ENCODE measurements at regions not wholly inside any gene's neighbourhood (a gene's known extent, or its start where the extent isn't known, plus 50 kb on each side); places are given as distances from the start of the nearest gene placed in this dataset.

- H3K4me3 ChIP-seq: no peak overlapping the region
- H3K27ac ChIP-seq: no peak overlapping the region
- H3K9me3 ChIP-seq: no peaks in the 10 kb centered on the region
- no peaks in the 10 kb centered on the region for H3K27me3 ChIP-seq
- intact Hi-C loops (cut with DNase I): no loop called here
- no peak for DNase-seq
- H3K36me3 ChIP-seq: no peaks in the 10 kb centered on the region
- TF ChIP-seq POLR2A (IDR thresholded peaks at IDR 0.05): no peak
- H3K4me1 ChIP-seq: no peaks in the 10 kb centered on the region
- WGBS, 2 donors: 54 to 71% methylated on average over 3 of the region's 3 CpGs
These were observed 194.3 kb upstream of the POF1B start for GRCh38 chrX:85573801-85574200.

- intact Hi-C loops (cut with DNase I): no loop called here
- 17 to 19% methylated on average over 1 of the region's 1 CpG for WGBS, 2 donors
- no peak overlapping the region for H3K27ac ChIP-seq
- no peak for DNase-seq
- no peaks in the 10 kb centered on the region for H3K36me3 ChIP-seq
- H3K4me1 ChIP-seq: no peaks in the 10 kb centered on the region
- H3K9me3 ChIP-seq: no peaks in the 10 kb centered on the region
- no peak overlapping the region for H3K4me3 ChIP-seq
- no peak for TF ChIP-seq CTCF (IDR thresholded peaks at IDR 0.05)
- no peak for TF ChIP-seq POLR2A (IDR thresholded peaks at IDR 0.05)
- no peaks in the 10 kb centered on the region for H3K27me3 ChIP-seq
These were observed 191.0 kb upstream of the POF1B start for GRCh38 chrX:85570496-85570895.

DNA sequence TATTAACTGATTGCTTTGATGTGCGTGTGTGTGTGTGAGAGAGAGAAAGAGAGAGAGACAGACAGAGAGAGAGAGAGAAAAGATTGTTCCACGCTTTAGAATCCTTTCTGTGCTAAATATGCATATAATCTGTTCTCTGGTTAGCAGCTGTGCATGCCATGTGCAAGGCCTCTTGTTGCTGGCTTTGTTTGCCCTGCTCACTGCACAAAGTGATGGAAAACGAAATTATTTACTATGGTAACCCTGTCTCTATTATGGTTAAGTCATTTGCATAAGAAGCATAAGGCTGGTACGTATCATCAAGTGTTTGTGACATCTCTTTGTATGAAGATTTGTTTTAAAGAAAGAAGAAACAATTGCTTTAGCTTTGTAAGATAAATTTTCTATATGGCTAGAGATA, 190.2 kb upstream of the POF1B start:
- Histone ChIP-seq H3K36me3 (no peaks in the 10 kb centered on the region), H3K9me3 (no peaks in the 10 kb centered on the region), H3K27me3 (no peaks in the 10 kb centered on the region), H3K27ac (no peak overlapping the region), H3K4me3 (no peak overlapping the region), H3K4me1 (no peaks in the 10 kb centered on the region)
- intact Hi-C loops (cut with DNase I): no loop called here
- DNase-seq: no peak
- 11 to 23% methylated on average over 4 of the region's 4 CpGs for WGBS, 2 donors
- no peak for TF ChIP-seq POLR2A (IDR thresholded peaks at IDR 0.05)
- no peak for TF ChIP-seq CTCF (IDR thresholded peaks at IDR 0.05)

- Histone ChIP-seq H3K4me1 (no peaks in the 10 kb centered on the region), H3K4me3 (no peak overlapping the region), H3K27ac (no peak overlapping the region), H3K36me3 (no peaks in the 10 kb centered on the region), H3K27me3 (no peaks in the 10 kb centered on the region), H3K9me3 (no peaks in the 10 kb centered on the region)
- TF ChIP-seq POLR2A (IDR thresholded peaks at IDR 0.05): no peak
- TF ChIP-seq CTCF (IDR thresholded peaks at IDR 0.05): no peak
- intact Hi-C loops (cut with DNase I): no loop called here
- WGBS, 2 donors: 42 to 60% methylated on average over 1 of the region's 1 CpG
- no peak for DNase-seq
These were observed 189.6 kb upstream of the POF1B start for GRCh38 chrX:85569096-85569495.

GRCh38 chrX:85561231-85561630, 181.8 kb upstream of the POF1B start:
- intact Hi-C loops (cut with DNase I): no loop called here
- no peaks in the 10 kb centered on the region for H3K9me3 ChIP-seq
- H3K27ac ChIP-seq: no peak overlapping the region
- H3K4me3 ChIP-seq: no peak overlapping the region
- H3K4me1 ChIP-seq: no peaks in the 10 kb centered on the region
- WGBS, 2 donors: no CpG with 5 or more reads among the region's 7 CpGs
- TF ChIP-seq POLR2A (IDR thresholded peaks at IDR 0.05) (no peak), CTCF (IDR thresholded peaks at IDR 0.05) (no peak)
- no peak for DNase-seq
- no peaks in the 10 kb centered on the region for H3K27me3 ChIP-seq
- H3K36me3 ChIP-seq: no peaks in the 10 kb centered on the region

DNA sequence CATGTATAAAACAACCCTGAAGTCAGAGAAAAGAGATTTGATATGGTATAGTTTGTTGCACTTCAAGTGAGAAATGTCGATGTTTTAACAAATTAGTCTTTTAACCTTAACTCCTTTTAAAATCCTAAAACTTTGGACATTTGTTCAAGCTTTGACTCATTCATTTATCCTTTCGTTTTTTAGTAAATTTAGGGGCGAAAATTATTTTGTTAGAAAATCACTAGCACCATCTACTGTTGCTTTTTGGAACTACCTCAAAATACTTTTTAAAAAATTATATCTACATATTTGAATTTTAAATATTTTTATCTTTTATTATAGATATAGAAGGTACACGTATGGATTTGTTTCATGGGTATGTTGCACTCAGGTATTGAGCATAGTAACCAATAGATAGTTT, 165.1 kb upstream of the POF1B start:
- Histone ChIP-seq H3K9me3 (no peaks in the 10 kb centered on the region), H3K4me1 (no peaks in the 10 kb centered on the region), H3K4me3 (no peak overlapping the region), H3K36me3 (no peaks in the 10 kb centered on the region), H3K27me3 (no peaks in the 10 kb centered on the region), H3K27ac (no peak overlapping the region)
- DNase-seq: no peak
- intact Hi-C loops (cut with DNase I): loop anchor here (10.0 kb wide), 1 partner anchor 430 kb away; no protein-coding TSS in a partner anchor
- WGBS, 2 donors: 2 to 3% methylated on average over 4 of the region's 4 CpGs
- TF ChIP-seq POLR2A (IDR thresholded peaks at IDR 0.05): no peak
- TF ChIP-seq CTCF (IDR thresholded peaks at IDR 0.05): peak in 4 of 6 experiments; percentile 26 to 46 (median 33)

All from esophagus squamous epithelium (tissue), 5 donors.